Ascending aorta (tissue), 2 donors: ENCODE measurements at regions not wholly inside any gene's neighbourhood (a gene's known extent, or its start where the extent isn't known, plus 50 kb on each side); places are given as distances from the start of the nearest gene placed in this dataset.

Experiments used
- DNase-seq, 2 donors: peaks; one replicate each; pipeline ENCODE4 v3.0.0-alpha.2; 2019; ENCODE audit warnings: low spot score in 2 of 2
- H3K27ac ChIP-seq, 2 donors: fragments of 200-600 bp; sonication (generic); one replicate each; pipeline ENCODE4 v1.5.1; 2016 to 2017; ENCODE audit warnings: mild to moderate bottlenecking in 1 of 2
- H3K27me3 ChIP-seq: fragments of 200-600 bp; sonication (generic); one replicate; pipeline ENCODE4 v1.5.1; 2017
- H3K36me3 ChIP-seq, 2 donors: fragments of 200-600 bp; sonication (generic); one replicate each; pipeline ENCODE4 v1.5.1; 2016
- H3K4me1 ChIP-seq, 2 donors: fragments of 200-600 bp; sonication (generic); one replicate each; pipeline ENCODE4 v1.5.1; 2016 to 2017; ENCODE audit warnings: mild to moderate bottlenecking in 1 of 2
- H3K4me3 ChIP-seq, 2 donors: fragments of 200-600 bp; sonication (generic); one replicate each; pipeline ENCODE4 v1.5.1; 2016 to 2017; ENCODE audit warnings: mild to moderate bottlenecking in 1 of 2
- H3K9me3 ChIP-seq, 2 donors: fragments of 200-600 bp; sonication (generic); one replicate each; pipeline ENCODE4 v1.5.1; 2016
- CTCF ChIP-seq, 3 experiments: fragments of 200-600 bp in 2 of 3; fragments of 450-650 bp in 1 of 3; sonication (generic) in 2 of 3; IDR thresholded peaks; one replicate each; pipeline ENCODE4 v1.5.1; 2016 to 2019; ENCODE audit warnings: antibody characterized with exemption in 3 of 3, mild to moderate bottlenecking in 1 of 3, moderate library complexity in 1 of 3
- intact Hi-C: fragments of 100-400 bp; cut with DNase I; formaldehyde crosslinking; loops from one replicate; pipeline ENCODE4 v1.15.1; 2023

- H3K9me3 ChIP-seq = no peaks in the 10 kb centered on the region
- H3K27ac ChIP-seq = no peak overlapping the region
- no peak for DNase-seq
- H3K36me3 ChIP-seq = no peaks in the 10 kb centered on the region
- intact Hi-C loops = no loop called here
- no peaks in the 10 kb centered on the region for H3K27me3 ChIP-seq
- H3K4me3 ChIP-seq = no peak overlapping the region
- no peak for TF ChIP-seq CTCF (IDR thresholded peaks at IDR 0.05)
- peaks cover 0 to 4% of the 10 kb centered on the region in 2 donors for H3K4me1 ChIP-seq
These were observed 898.9 kb upstream of the EPHA5 start for GRCh38 chr4:66569228-66569627.

- Histone ChIP-seq H3K4me3 (no peak overlapping the region), H3K27ac (no peak overlapping the region), H3K9me3 (no peaks in the 10 kb centered on the region), H3K4me1 (peaks cover 0 to 5% of the 10 kb centered on the region in 2 donors), H3K27me3 (no peaks in the 10 kb centered on the region), H3K36me3 (no peaks in the 10 kb centered on the region)
- DNase-seq = no peak
- TF ChIP-seq CTCF (IDR thresholded peaks at IDR 0.05) = no peak
- intact Hi-C loops = no loop called here
These were observed 898.1 kb upstream of the EPHA5 start for GRCh38 chr4:66568431-66568830.

- H3K9me3 ChIP-seq = no peaks in the 10 kb centered on the region
- no peaks in the 10 kb centered on the region for H3K27me3 ChIP-seq
- peaks cover 0 to 5% of the 10 kb centered on the region in 2 donors for H3K4me1 ChIP-seq
- no peak overlapping the region for H3K27ac ChIP-seq
- intact Hi-C loops = no loop called here
- no peak for TF ChIP-seq CTCF (IDR thresholded peaks at IDR 0.05)
- no peak for DNase-seq
- no peak overlapping the region for H3K4me3 ChIP-seq
- H3K36me3 ChIP-seq = no peaks in the 10 kb centered on the region
These were observed 897.7 kb upstream of the EPHA5 start for GRCh38 chr4:66568001-66568400.

GRCh38 chr4:66567551-66567950 lies 897.3 kb upstream of the EPHA5 start:
- no peak overlapping the region for H3K27ac ChIP-seq
- H3K4me3 ChIP-seq = no peak overlapping the region
- no peak for DNase-seq
- no peaks in the 10 kb centered on the region for H3K27me3 ChIP-seq
- intact Hi-C loops = no loop called here
- no peaks in the 10 kb centered on the region for H3K36me3 ChIP-seq
- no peaks in the 10 kb centered on the region for H3K9me3 ChIP-seq
- TF ChIP-seq CTCF (IDR thresholded peaks at IDR 0.05) = no peak
- peaks cover 0 to 5% of the 10 kb centered on the region in 2 donors for H3K4me1 ChIP-seq

- Histone ChIP-seq H3K9me3 (no peaks in the 10 kb centered on the region), H3K4me3 (no peak overlapping the region), H3K4me1 (peaks cover 0 to 5% of the 10 kb centered on the region in 2 donors), H3K27me3 (no peaks in the 10 kb centered on the region), H3K27ac (no peak overlapping the region), H3K36me3 (no peaks in the 10 kb centered on the region)
- intact Hi-C loops = no loop called here
- TF ChIP-seq CTCF (IDR thresholded peaks at IDR 0.05) = no peak
- no peak for DNase-seq
These were observed 895.5 kb upstream of the EPHA5 start for GRCh38 chr4:66565801-66566200.
